Sigmoid colon (tissue), 4 donors: ENCODE measurements at regions not wholly inside any gene's neighbourhood (a gene's known extent, or its start where the extent isn't known, plus 50 kb on each side); places are given as distances from the start of the nearest gene placed in this dataset.

ENCODE experiments used
- EP300 ChIP-seq, 4 donors: sonication (generic); formaldehyde crosslinking; IDR thresholded peaks; one replicate each; pipeline ENCODE4 v1.6.1; 2017; ENCODE audit warnings: antibody characterized with exemption in 4 of 4
- POLR2A ChIP-seq, 2 donors: fragments of 450-650 bp; IDR thresholded peaks; one replicate each; pipeline ENCODE4 v1.6.1; 2016; ENCODE audit warnings: antibody characterized with exemption in 2 of 2, mild to moderate bottlenecking in 2 of 2, moderate library complexity in 2 of 2
- POLR2AphosphoS5 ChIP-seq, 4 donors: sonication (generic); formaldehyde crosslinking; IDR thresholded peaks; one replicate each; pipeline ENCODE4 v1.6.1; 2017; ENCODE audit warnings: antibody characterized with exemption in 4 of 4
- TF ChIP-seq, protein P1 (sequence below), 4 experiments: fragments of 450-650 bp in 3 of 4; fragments of 200-600 bp in 1 of 4; IDR thresholded peaks; one replicate each; pipeline ENCODE4 v1.5.1; 2016 to 2019; ENCODE audit warnings: antibody characterized with exemption in 4 of 4, mild to moderate bottlenecking in 3 of 4, moderate library complexity in 2 of 4

DNA sequence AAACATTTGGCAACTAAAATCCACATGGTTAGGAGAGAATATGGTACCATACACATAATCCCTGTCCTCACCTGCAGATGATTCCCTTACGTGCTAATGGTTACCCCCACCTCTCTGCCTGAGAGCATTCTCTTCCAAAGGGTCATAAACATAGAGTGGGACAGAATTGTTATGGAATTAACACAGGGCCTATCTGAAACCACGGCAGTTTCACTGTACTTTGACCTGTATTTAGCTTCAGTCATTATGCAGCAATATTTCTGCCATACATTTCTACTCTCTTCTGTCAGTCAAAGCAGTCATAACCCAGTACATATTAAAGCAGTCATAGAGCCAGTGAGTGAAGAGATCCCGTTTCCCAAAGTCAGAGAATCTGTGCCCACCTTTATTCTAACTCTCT lies 1128.9 kb upstream of the NXPH2 start:
- no peak for TF ChIP-seq POLR2A (IDR thresholded peaks at IDR 0.05)
- TF ChIP-seq POLR2AphosphoS5 (IDR thresholded peaks at IDR 0.05), result no peak
- TF ChIP-seq, protein P1, sequence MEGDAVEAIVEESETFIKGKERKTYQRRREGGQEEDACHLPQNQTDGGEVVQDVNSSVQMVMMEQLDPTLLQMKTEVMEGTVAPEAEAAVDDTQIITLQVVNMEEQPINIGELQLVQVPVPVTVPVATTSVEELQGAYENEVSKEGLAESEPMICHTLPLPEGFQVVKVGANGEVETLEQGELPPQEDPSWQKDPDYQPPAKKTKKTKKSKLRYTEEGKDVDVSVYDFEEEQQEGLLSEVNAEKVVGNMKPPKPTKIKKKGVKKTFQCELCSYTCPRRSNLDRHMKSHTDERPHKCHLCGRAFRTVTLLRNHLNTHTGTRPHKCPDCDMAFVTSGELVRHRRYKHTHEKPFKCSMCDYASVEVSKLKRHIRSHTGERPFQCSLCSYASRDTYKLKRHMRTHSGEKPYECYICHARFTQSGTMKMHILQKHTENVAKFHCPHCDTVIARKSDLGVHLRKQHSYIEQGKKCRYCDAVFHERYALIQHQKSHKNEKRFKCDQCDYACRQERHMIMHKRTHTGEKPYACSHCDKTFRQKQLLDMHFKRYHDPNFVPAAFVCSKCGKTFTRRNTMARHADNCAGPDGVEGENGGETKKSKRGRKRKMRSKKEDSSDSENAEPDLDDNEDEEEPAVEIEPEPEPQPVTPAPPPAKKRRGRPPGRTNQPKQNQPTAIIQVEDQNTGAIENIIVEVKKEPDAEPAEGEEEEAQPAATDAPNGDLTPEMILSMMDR (IDR thresholded peaks at IDR 0.05), result no peak
- TF ChIP-seq EP300 (IDR thresholded peaks at IDR 0.05), result no peak
